ENCODE measurements at regions not wholly inside any gene's neighbourhood (a gene's known extent, or its start where the extent isn't known, plus 50 kb on each side); places are given as distances from the start of the nearest gene placed in this dataset.

DNA sequence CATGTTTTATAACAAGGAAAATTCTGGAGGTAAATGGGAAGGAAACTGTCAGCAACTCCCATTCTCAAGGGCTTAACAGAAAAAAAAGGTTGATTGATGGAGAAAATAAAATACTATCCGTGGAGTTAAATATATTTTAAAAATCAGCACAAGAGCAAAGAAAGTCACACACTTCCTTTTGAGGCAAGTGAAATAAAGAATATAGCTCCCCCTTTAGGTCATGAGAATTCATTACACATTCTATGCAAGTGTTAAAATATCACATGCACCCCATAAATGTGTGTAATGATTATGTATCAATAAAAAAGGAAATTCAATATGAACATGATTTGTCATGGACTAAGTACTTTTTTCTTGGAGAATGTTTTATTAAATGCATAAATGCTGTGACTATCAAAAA lies 349.2 kb downstream of the TPBG start:
- TF ChIP-seq, protein P1, sequence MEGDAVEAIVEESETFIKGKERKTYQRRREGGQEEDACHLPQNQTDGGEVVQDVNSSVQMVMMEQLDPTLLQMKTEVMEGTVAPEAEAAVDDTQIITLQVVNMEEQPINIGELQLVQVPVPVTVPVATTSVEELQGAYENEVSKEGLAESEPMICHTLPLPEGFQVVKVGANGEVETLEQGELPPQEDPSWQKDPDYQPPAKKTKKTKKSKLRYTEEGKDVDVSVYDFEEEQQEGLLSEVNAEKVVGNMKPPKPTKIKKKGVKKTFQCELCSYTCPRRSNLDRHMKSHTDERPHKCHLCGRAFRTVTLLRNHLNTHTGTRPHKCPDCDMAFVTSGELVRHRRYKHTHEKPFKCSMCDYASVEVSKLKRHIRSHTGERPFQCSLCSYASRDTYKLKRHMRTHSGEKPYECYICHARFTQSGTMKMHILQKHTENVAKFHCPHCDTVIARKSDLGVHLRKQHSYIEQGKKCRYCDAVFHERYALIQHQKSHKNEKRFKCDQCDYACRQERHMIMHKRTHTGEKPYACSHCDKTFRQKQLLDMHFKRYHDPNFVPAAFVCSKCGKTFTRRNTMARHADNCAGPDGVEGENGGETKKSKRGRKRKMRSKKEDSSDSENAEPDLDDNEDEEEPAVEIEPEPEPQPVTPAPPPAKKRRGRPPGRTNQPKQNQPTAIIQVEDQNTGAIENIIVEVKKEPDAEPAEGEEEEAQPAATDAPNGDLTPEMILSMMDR (IDR thresholded peaks at IDR 0.05) = peak in 5 of 6 experiments; percentile 11 to 48 (median 24)
- TF ChIP-seq POLR2A (IDR thresholded peaks at IDR 0.05) = no peak

Measured in esophagus squamous epithelium (tissue), 4 donors.